B cell (primary cell): ENCODE measurements at regions not wholly inside any gene's neighbourhood (a gene's known extent, or its start where the extent isn't known, plus 50 kb on each side); places are given as distances from the start of the nearest gene placed in this dataset.

Experiments
- ATAC-seq: fragments of 200-7000 bp; cut with Tn5 transposase; one replicate; pipeline ENCODE4 v1.10.0; 2021; ENCODE audit warnings: low read depth, mild to moderate bottlenecking, moderate number of reproducible peaks, moderate library complexity
- CTCF ChIA-PET: fragments of 350-600 bp; sonication (Branson Sonifier 250); formaldehyde crosslinking; loops from one replicate; lab custom pipeline; 2021; ENCODE audit warnings: antibody characterized with exemption, inconsistent platforms; lab: Charles Lee
- POLR2A ChIA-PET: fragments of 350-600 bp; sonication (Branson Sonifier 250); formaldehyde crosslinking; loops from one replicate; lab custom pipeline; 2021; ENCODE audit warnings: antibody characterized with exemption; lab: Charles Lee
- DNase-seq: peaks from one replicate; pipeline ENCODE4 v3.0.0; 2013
- H2AFZ ChIP-seq: 2 replicates; pipeline ENCODE4 v1.6.1; 2012; ENCODE audit warnings: mild to moderate bottlenecking, low read depth, low read length; ENCODE audit not compliant: insufficient read depth, poor library complexity, severe bottlenecking
- H3K27ac ChIP-seq, 2 donors: 1 replicate in 1 of 2; 2 replicates in 1 of 2; pipeline ENCODE4 v1.5.1; 2012 to 2013; ENCODE audit warnings: low read length in 2 of 2, mild to moderate bottlenecking in 2 of 2, moderate library complexity in 1 of 2
- H3K27me3 ChIP-seq, 4 experiments: fragments of 200-600 bp in 1 of 4; sonication (generic) in 1 of 4; replicated peaks in 1 of 4; 1 replicate in 2 of 4; 2 replicates in 2 of 4; pipeline versions ENCODE4 v1.6.1 to v1.7.0; 2013 to 2016; ENCODE audit warnings: low read length in 3 of 4, mild to moderate bottlenecking in 2 of 4, mixed read lengths in 1 of 4, moderate library complexity in 1 of 4; ENCODE audit not compliant: insufficient read depth in 4 of 4, control insufficient read depth in 3 of 4; ENCODE audit errors: control extremely low read depth in 1 of 4
- H3K36me3 ChIP-seq, 2 experiments: replicated peaks in 1 of 2; 1 replicate in 1 of 2; 2 replicates in 1 of 2; pipeline versions ENCODE4 v1.6.1 to v1.7.1; 2013; ENCODE audit warnings: low read length in 1 of 2; ENCODE audit not compliant: insufficient read depth in 2 of 2, control insufficient read depth in 1 of 2; ENCODE audit errors: control extremely low read depth in 1 of 2, extremely low read depth in 1 of 2
- H3K4me1 ChIP-seq, 2 donors: fragments of 200-600 bp in 1 of 2; sonication (generic) in 1 of 2; 1 replicate in 1 of 2; 2 replicates in 1 of 2; pipeline versions ENCODE4 v1.5.1 to v1.6.1; 2013 to 2017; ENCODE audit warnings: low read length in 2 of 2; ENCODE audit not compliant: control insufficient read depth in 2 of 2, insufficient read depth in 2 of 2
- H3K4me2 ChIP-seq: replicated peaks from 2 replicates; pipeline ENCODE3; 2012; ENCODE audit warnings: mild to moderate bottlenecking, low read depth, low read length; ENCODE audit not compliant: poor library complexity, severe bottlenecking
- H3K4me3 ChIP-seq, 5 experiments: fragments of 200-600 bp in 1 of 5; sonication (generic) in 1 of 5; 1 replicate in 3 of 5; 2 replicates in 2 of 5; pipeline versions ENCODE4 v1.5.1 to v1.7.0; 2011 to 2016; ENCODE audit warnings: low read length in 4 of 5, mild to moderate bottlenecking in 4 of 5, low read depth in 2 of 5, control low read depth in 1 of 5, moderate library complexity in 1 of 5; ENCODE audit not compliant: insufficient read depth in 1 of 5; ENCODE audit errors: control extremely low read depth in 1 of 5, extremely low read depth in 1 of 5
- H3K79me2 ChIP-seq: fragments of 200-600 bp; sonication (generic); one replicate; pipeline ENCODE4 v1.6.0; 2016; ENCODE audit warnings: low read length; ENCODE audit not compliant: control insufficient read depth, insufficient read depth
- H3K9ac ChIP-seq: fragments of 200-600 bp; sonication (generic); 2 replicates; pipeline ENCODE4 v1.6.1; 2017; ENCODE audit warnings: mild to moderate bottlenecking, low read length, moderate library complexity
- H3K9me3 ChIP-seq, 3 donors: one replicate each; pipeline versions ENCODE4 v1.6.1 to v1.7.1; 2013; ENCODE audit warnings: low read length in 2 of 3; ENCODE audit not compliant: control insufficient read depth in 2 of 3, insufficient read depth in 1 of 3; ENCODE audit errors: control extremely low read depth in 1 of 3
- H4K20me1 ChIP-seq: 2 replicates; pipeline ENCODE4 v1.6.0; 2012; ENCODE audit warnings: mild to moderate bottlenecking, low read length; ENCODE audit not compliant: insufficient read depth, control insufficient read depth, poor library complexity, severe bottlenecking
- H3K27ac Mint-ChIP-seq: one replicate; pipeline ENCODE4 v1.8.0; 2021; ENCODE audit warnings: mixed read lengths
- H3K27me3 Mint-ChIP-seq: one replicate; pipeline ENCODE4 v1.8.0; 2021; ENCODE audit warnings: mixed read lengths
- H3K4me1 Mint-ChIP-seq: one replicate; pipeline ENCODE4 v1.8.0; 2021; ENCODE audit warnings: mixed read lengths
- H3K4me3 Mint-ChIP-seq: one replicate; pipeline ENCODE4 v1.8.0; 2021; ENCODE audit warnings: mixed read lengths
- H3K9me3 Mint-ChIP-seq: one replicate; pipeline ENCODE4 v1.8.0; 2022; ENCODE audit warnings: mixed read lengths; ENCODE audit not compliant: insufficient read depth
- CTCF ChIP-seq: fragments of 200-600 bp; IDR thresholded peaks from one replicate; pipeline ENCODE4 v1.8.0; 2022; ENCODE audit warnings: antibody characterized with exemption, mild to moderate bottlenecking
- EZH2 ChIP-seq: IDR thresholded peaks from 2 replicates; pipeline ENCODE4 v1.6.1; 2012; ENCODE audit warnings: borderline replicate concordance, low read depth, mild to moderate bottlenecking, moderate library complexity, low read length; ENCODE audit not compliant: insufficient read depth, poor library complexity, severe bottlenecking
- WGBS: methylation state at CpG from one replicate; pipeline ENCODE4 v1.1.5; 2013; ENCODE audit warnings: missing lambda C conversion rate; ENCODE audit not compliant: insufficient coverage; 5-methylcytosine and 5-hydroxymethylcytosine counted together
- intact Hi-C: fragments of 100-400 bp; cut with micrococcal nuclease; formaldehyde crosslinking; loops from one replicate; pipeline ENCODE4 v1.10.0; 2022

GRCh38 chr12:34334953-34335743 lies 312.9 kb downstream of the ALG10 start:
- H3K9me3 Mint-ChIP-seq, result no peaks in the 10 kb centered on the region
- intact Hi-C loops, result no loop called here
- ChIA-PET CTCF (no interaction called here), POLR2A (no interaction called here)
- Histone ChIP-seq H3K9ac (no peak overlapping the region), H3K9me3 (peaks cover 0 to 100% (median 5%) of the 10 kb centered on the region in 3 donors), H3K27me3 (no peaks in the 10 kb centered on the region), H4K20me1 (no peaks in the 10 kb centered on the region), H2AFZ (no peak overlapping the region), H3K27ac (no peak overlapping the region), H3K4me3 (no peak overlapping the region), H3K36me3 (no peaks in the 10 kb centered on the region), H3K4me2 (no peak overlapping the region), H3K79me2 (no peaks in the 10 kb centered on the region), H3K4me1 (no peaks in the 10 kb centered on the region)
- H3K4me1 Mint-ChIP-seq, result no peaks in the 10 kb centered on the region
- H3K27ac Mint-ChIP-seq, result no peak overlapping the region
- DNase-seq, result no peak
- H3K4me3 Mint-ChIP-seq, result no peak overlapping the region
- H3K27me3 Mint-ChIP-seq, result no peaks in the 10 kb centered on the region
- ATAC-seq, result no peak
- 58% methylated on average over 35 of the region's 47 CpGs for WGBS
- no peak for TF ChIP-seq EZH2
- TF ChIP-seq CTCF, result no peak

DNA sequence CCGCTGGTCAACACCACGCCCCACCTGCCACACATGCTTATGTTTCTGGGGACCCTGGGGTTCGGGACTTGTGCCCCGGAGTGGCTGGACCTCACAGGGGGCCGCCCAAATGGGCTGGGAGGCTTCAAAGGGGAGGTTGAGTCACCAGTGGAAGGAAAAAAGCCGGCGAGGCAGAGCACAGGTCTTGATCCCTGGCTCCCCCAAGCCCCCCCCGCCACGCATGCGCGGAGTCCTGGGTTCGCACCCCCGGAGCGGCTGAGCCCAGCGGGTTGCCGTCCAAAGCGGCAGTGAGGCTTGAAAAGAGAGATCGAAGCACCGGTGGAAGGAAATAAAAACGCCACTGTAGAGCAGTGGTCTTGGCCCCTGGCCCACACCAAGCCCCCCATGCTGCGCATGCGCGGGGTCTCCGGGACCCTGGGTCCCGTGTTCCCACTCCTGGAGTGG lies 313.5 kb downstream of the ALG10 start:
- Histone ChIP-seq H3K36me3 (no peaks in the 10 kb centered on the region), H3K27ac (no peak overlapping the region), H3K4me3 (no peak overlapping the region), H3K4me2 (no peak overlapping the region), H2AFZ (no peak overlapping the region), H4K20me1 (no peaks in the 10 kb centered on the region), H3K79me2 (no peaks in the 10 kb centered on the region), H3K4me1 (no peaks in the 10 kb centered on the region), H3K27me3 (no peaks in the 10 kb centered on the region), H3K9ac (no peak overlapping the region), H3K9me3 (peaks cover 0 to 100% (median 5%) of the 10 kb centered on the region in 3 donors)
- ChIA-PET CTCF (no interaction called here), POLR2A (no interaction called here)
- intact Hi-C loops, result no loop called here
- DNase-seq (no peak), ATAC-seq (no peak)
- Mint-ChIP-seq H3K9me3 (no peaks in the 10 kb centered on the region), H3K4me1 (no peaks in the 10 kb centered on the region), H3K27me3 (no peaks in the 10 kb centered on the region), H3K4me3 (no peak overlapping the region), H3K27ac (no peak overlapping the region)
- no peak for TF ChIP-seq CTCF
- no peak for TF ChIP-seq EZH2
- WGBS, result 58% methylated on average over 21 of the region's 25 CpGs
